Fibroblast of lung (primary cell): ENCODE measurements at regions not wholly inside any gene's neighbourhood (a gene's known extent, or its start where the extent isn't known, plus 50 kb on each side); places are given as distances from the start of the nearest gene placed in this dataset.

Experiments
- DNase-seq, 2 donors: peaks; one replicate each; pipeline versions ENCODE4 v3.0.0 to v3.0.0-alpha.2; 2010; ENCODE audit warnings: low read depth in 2 of 2
- H2AFZ ChIP-seq: 2 replicates; pipeline ENCODE4 v1.5.1; 2012; ENCODE audit warnings: low read length, control low read depth, inconsistent platforms
- H3K27ac ChIP-seq: 2 replicates; pipeline ENCODE4 v1.5.1; 2011; ENCODE audit warnings: low read length, control low read depth; ENCODE audit not compliant: insufficient read depth
- H3K27me3 ChIP-seq: 2 replicates; pipeline ENCODE4 v1.5.1; 2011; ENCODE audit warnings: mild to moderate bottlenecking, low read length; ENCODE audit not compliant: control insufficient read depth, insufficient read depth
- H3K36me3 ChIP-seq: 2 replicates; pipeline ENCODE4 v1.5.1; 2011; ENCODE audit warnings: low read length; ENCODE audit not compliant: control insufficient read depth, insufficient read depth
- H3K4me1 ChIP-seq: 2 replicates; pipeline ENCODE4 v1.5.1; 2011; ENCODE audit warnings: low read length; ENCODE audit not compliant: control insufficient read depth, insufficient read depth; ENCODE audit errors: extremely low read depth
- H3K4me2 ChIP-seq: 2 replicates; pipeline ENCODE4 v1.5.1; 2011; ENCODE audit warnings: low read length, control low read depth; ENCODE audit not compliant: insufficient read depth; ENCODE audit errors: extremely low read depth
- H3K4me3 ChIP-seq, 4 experiments: fragments of 200-600 bp in 1 of 4; sonication (generic) in 1 of 4; replicated peaks in 1 of 4; 2 replicates each; pipeline ENCODE4 v1.5.1; 2011 to 2016; ENCODE audit warnings: low read length in 4 of 4, low read depth in 3 of 4, mild to moderate bottlenecking in 3 of 4, control low read depth in 2 of 4, inconsistent platforms in 1 of 4, mixed read lengths in 1 of 4; ENCODE audit not compliant: insufficient read depth in 1 of 4; ENCODE audit errors: control extremely low read depth in 1 of 4
- H3K79me2 ChIP-seq: 2 replicates; pipeline ENCODE4 v1.5.1; 2012; ENCODE audit warnings: mild to moderate bottlenecking, low read length, inconsistent platforms; ENCODE audit not compliant: control insufficient read depth, insufficient read depth
- H3K9ac ChIP-seq: 2 replicates; pipeline ENCODE4 v1.5.1; 2011; ENCODE audit warnings: mild to moderate bottlenecking, low read length, control low read depth; ENCODE audit not compliant: insufficient read depth
- H3K9me3 ChIP-seq: 2 replicates; pipeline ENCODE4 v1.5.1; 2012; ENCODE audit warnings: low read depth, low read length; ENCODE audit not compliant: control insufficient read depth, insufficient read depth
- H4K20me1 ChIP-seq: 2 replicates; pipeline ENCODE4 v1.5.1; 2011; ENCODE audit warnings: low read length; ENCODE audit not compliant: control insufficient read depth, insufficient read depth; ENCODE audit errors: extremely low read depth
- EZH2 ChIP-seq: IDR thresholded peaks from 2 replicates; pipeline ENCODE4 v1.5.1; 2012; ENCODE audit warnings: low read length, control low read depth, mild to moderate bottlenecking; ENCODE audit errors: missing control alignments
- TF ChIP-seq, protein P1 (sequence below), 2 donors: IDR thresholded peaks in 1 of 2; conservative IDR thresholded peaks in 1 of 2; 1 replicate in 1 of 2; 2 replicates in 1 of 2; pipeline ENCODE4 v1.5.1; 2011 to 2012; ENCODE audit warnings: low read length in 2 of 2, control low read depth in 1 of 2, inconsistent platforms in 1 of 2, low read depth in 1 of 2, mild to moderate bottlenecking in 1 of 2

DNA sequence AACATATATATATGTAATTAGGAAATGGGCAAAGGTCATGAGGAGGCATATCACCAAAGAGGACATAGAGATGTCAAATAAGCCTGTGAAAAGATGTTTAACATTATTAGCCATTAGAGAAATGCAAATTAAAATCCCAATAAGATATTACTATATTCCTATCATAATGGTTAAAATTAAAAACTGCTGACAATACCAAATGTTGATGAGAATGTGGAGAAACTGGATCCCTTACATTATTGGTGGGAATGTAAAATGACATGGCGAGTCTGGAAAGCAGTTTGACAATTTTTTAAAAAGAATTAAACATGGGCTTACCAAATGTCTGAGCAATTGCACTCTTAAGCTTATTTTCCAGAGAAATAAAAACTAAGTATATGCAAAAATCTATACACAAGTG lies 1821.6 kb upstream of the C9orf72 start:
- Histone ChIP-seq H3K4me1 (no peaks in the 10 kb centered on the region), H3K27me3 (no peaks in the 10 kb centered on the region), H3K9ac (no peak overlapping the region), H3K27ac (no peak overlapping the region), H3K36me3 (no peaks in the 10 kb centered on the region), H3K79me2 (no peaks in the 10 kb centered on the region), H3K4me2 (no peak overlapping the region), H4K20me1 (no peaks in the 10 kb centered on the region), H3K9me3 (no peaks in the 10 kb centered on the region), H3K4me3 (no peak overlapping the region), H2AFZ (no peak overlapping the region)
- DNase-seq: no peak
- TF ChIP-seq, protein P1, sequence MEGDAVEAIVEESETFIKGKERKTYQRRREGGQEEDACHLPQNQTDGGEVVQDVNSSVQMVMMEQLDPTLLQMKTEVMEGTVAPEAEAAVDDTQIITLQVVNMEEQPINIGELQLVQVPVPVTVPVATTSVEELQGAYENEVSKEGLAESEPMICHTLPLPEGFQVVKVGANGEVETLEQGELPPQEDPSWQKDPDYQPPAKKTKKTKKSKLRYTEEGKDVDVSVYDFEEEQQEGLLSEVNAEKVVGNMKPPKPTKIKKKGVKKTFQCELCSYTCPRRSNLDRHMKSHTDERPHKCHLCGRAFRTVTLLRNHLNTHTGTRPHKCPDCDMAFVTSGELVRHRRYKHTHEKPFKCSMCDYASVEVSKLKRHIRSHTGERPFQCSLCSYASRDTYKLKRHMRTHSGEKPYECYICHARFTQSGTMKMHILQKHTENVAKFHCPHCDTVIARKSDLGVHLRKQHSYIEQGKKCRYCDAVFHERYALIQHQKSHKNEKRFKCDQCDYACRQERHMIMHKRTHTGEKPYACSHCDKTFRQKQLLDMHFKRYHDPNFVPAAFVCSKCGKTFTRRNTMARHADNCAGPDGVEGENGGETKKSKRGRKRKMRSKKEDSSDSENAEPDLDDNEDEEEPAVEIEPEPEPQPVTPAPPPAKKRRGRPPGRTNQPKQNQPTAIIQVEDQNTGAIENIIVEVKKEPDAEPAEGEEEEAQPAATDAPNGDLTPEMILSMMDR (conservative IDR thresholded peaks at IDR 0.05 in 1 of 2, IDR thresholded peaks at IDR 0.05 in 1 of 2; ENCODE audit: low read depth in 1 of 2, low read length in 2 of 2): no peak
- no peak for TF ChIP-seq EZH2

DNA sequence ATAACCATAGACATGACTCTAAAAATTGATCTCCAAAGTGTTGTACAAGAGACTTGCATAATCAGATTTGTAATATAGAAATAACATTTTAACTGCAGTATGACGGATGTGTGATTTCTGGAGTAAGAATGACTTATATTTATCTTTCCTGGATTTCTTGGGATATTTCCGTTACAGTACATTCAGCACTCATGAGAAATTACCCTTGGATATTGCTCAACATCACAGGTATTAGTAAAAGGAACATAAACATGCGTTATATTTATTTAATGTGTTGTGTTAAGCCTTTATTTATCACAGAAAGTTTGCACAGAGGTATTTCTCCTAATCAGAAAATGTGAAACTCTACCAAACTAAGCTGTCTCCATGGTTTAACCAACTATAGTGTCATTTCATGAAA lies 1823.9 kb upstream of the C9orf72 start:
- H3K36me3 ChIP-seq: no peaks in the 10 kb centered on the region
- H3K4me2 ChIP-seq: no peak overlapping the region
- H4K20me1 ChIP-seq: no peaks in the 10 kb centered on the region
- no peaks in the 10 kb centered on the region for H3K79me2 ChIP-seq
- H3K4me1 ChIP-seq: no peaks in the 10 kb centered on the region
- H3K9ac ChIP-seq: no peak overlapping the region
- no peak overlapping the region for H3K27ac ChIP-seq
- no peak overlapping the region for H3K4me3 ChIP-seq
- no peaks in the 10 kb centered on the region for H3K27me3 ChIP-seq
- no peak for DNase-seq
- no peak for TF ChIP-seq EZH2
- H2AFZ ChIP-seq: no peak overlapping the region
- no peaks in the 10 kb centered on the region for H3K9me3 ChIP-seq

DNA sequence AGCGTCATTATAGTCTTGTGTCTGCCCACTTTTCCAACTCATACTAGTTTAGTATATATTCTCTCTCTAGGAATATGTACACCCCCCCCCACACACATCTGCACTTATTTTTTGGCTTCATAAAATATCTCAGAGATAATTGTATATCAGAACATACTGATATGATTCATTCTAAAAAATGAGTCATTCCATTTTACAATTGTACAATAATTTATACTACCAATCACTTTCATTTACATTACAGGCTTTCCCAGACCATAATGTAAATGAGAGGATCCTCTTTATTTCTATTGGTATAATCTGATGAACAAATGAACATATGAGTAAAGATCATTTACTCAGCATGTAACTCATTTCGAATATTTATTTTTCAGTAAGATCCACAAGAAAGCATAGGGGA lies 1842.9 kb upstream of the C9orf72 start:
- no peak overlapping the region for H2AFZ ChIP-seq
- H3K4me2 ChIP-seq: no peak overlapping the region
- TF ChIP-seq, protein P1 (conservative IDR thresholded peaks at IDR 0.05 in 1 of 2, IDR thresholded peaks at IDR 0.05 in 1 of 2; ENCODE audit: low read depth in 1 of 2, low read length in 2 of 2): no peak
- no peak for TF ChIP-seq EZH2
- H3K27me3 ChIP-seq: no peaks in the 10 kb centered on the region
- no peak overlapping the region for H3K27ac ChIP-seq
- H3K36me3 ChIP-seq: no peaks in the 10 kb centered on the region
- H3K79me2 ChIP-seq: no peaks in the 10 kb centered on the region
- H4K20me1 ChIP-seq: no peaks in the 10 kb centered on the region
- no peak overlapping the region for H3K4me3 ChIP-seq
- H3K9me3 ChIP-seq: no peaks in the 10 kb centered on the region
- H3K9ac ChIP-seq: no peak overlapping the region
- no peak for DNase-seq
- no peaks in the 10 kb centered on the region for H3K4me1 ChIP-seq
